ENCODE measurements at regions not wholly inside any gene's neighbourhood (a gene's known extent, or its start where the extent isn't known, plus 50 kb on each side); places are given as distances from the start of the nearest gene placed in this dataset.

GRCh38 chr3:16666206-16666605 lies 61.0 kb upstream of the DAZL start:
- Histone ChIP-seq H3K9ac (ENCODE audit: insufficient read depth in 1 of 2, low read depth in 2 of 2, low read length in 2 of 2) (no peak overlapping the region), H3K36me3 (ENCODE audit: control insufficient read depth, insufficient read depth, low read length) (no peaks in the 10 kb centered on the region), H3K79me2 (ENCODE audit: control insufficient read depth, insufficient read depth, low read length) (no peaks in the 10 kb centered on the region), H2AFZ (ENCODE audit: low read depth, low read length) (no peak overlapping the region), H3K4me3 (no peak overlapping the region), H3K9me1 (ENCODE audit: control insufficient read depth, insufficient read depth, low read length) (no peaks in the 10 kb centered on the region), H4K20me1 (replicated peaks; ENCODE audit: control insufficient read depth, insufficient read depth, low read length) (no peaks in the 10 kb centered on the region), H3K4me2 (ENCODE audit: insufficient read depth, low read length) (no peak overlapping the region), H3K4me1 (replicated peaks in 1 of 2; ENCODE audit: control insufficient read depth in 2 of 2, insufficient read depth in 2 of 2, low read length in 2 of 2) (no peaks in the 10 kb centered on the region), H3K27me3 (ENCODE audit: control insufficient read depth in 2 of 2, insufficient read depth in 2 of 2, low read length in 2 of 2) (peaks cover 0 to 3% of the 10 kb centered on the region in 2 experiments; a peak in 1 of 5 replicates), H3K9me3 (replicated peaks; ENCODE audit: control insufficient read depth, insufficient read depth, low read depth, low read length) (no peaks in the 10 kb centered on the region), H3K27ac (ENCODE audit: extremely low read depth, low read depth, low read length) (no peak overlapping the region)
- ChIA-PET CTCF (ENCODE audit: low intra/inter-chr PET ratio) (no interaction called here), POLR2A (no interaction called here)
- intact Hi-C loops (cut with micrococcal nuclease) (no loop called here), in situ Hi-C loops (cut with MboI) (no loop called here)
- ATAC-seq (no peak), DNase-seq (ENCODE audit: extremely low read depth in 1 of 4, low spot score in 3 of 4) (no peak), FAIRE-seq (no peak)
- no peak for TF ChIP-seq PHF8 (IDR thresholded peaks at IDR 0.05; ENCODE audit: borderline replicate concordance, low read length)
- no peak for TF ChIP-seq RHOXF2B (CRISPR knock-in tag; conservative IDR thresholded peaks at IDR 0.05)
- TF ChIP-seq, protein P1, sequence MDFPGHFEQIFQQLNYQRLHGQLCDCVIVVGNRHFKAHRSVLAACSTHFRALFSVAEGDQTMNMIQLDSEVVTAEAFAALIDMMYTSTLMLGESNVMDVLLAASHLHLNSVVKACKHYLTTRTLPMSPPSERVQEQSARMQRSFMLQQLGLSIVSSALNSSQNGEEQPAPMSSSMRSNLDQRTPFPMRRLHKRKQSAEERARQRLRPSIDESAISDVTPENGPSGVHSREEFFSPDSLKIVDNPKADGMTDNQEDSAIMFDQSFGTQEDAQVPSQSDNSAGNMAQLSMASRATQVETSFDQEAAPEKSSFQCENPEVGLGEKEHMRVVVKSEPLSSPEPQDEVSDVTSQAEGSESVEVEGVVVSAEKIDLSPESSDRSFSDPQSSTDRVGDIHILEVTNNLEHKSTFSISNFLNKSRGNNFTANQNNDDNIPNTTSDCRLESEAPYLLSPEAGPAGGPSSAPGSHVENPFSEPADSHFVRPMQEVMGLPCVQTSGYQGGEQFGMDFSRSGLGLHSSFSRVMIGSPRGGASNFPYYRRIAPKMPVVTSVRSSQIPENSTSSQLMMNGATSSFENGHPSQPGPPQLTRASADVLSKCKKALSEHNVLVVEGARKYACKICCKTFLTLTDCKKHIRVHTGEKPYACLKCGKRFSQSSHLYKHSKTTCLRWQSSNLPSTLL (IDR thresholded peaks at IDR 0.05) = no peak
- no peak for TF ChIP-seq ZNF217 (CRISPR knock-in tag; IDR thresholded peaks at IDR 0.05)
- TF ChIP-seq, protein P2, sequence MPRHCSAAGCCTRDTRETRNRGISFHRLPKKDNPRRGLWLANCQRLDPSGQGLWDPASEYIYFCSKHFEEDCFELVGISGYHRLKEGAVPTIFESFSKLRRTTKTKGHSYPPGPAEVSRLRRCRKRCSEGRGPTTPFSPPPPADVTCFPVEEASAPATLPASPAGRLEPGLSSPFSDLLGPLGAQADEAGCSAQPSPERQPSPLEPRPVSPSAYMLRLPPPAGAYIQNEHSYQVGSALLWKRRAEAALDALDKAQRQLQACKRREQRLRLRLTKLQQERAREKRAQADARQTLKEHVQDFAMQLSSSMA (CRISPR knock-in tag; IDR thresholded peaks at IDR 0.05) = no peak
- WGBS (ENCODE audit: insufficient coverage, low coverage, missing lambda C conversion rate) = 0% methylated on average over 2 of the region's 2 CpGs
- BruUV-seq (replicated peaks) = no TSS peak

All from K562 (cell line).